GM21737 (cell line): ENCODE measurements at regions not wholly inside any gene's neighbourhood (a gene's known extent, or its start where the extent isn't known, plus 50 kb on each side); places are given as distances from the start of the nearest gene placed in this dataset.

Experiments used
- ATAC-seq: cut with Tn5 transposase; IDR thresholded peaks from one replicate; pipeline ENCODE4 v1.9.1; 2021; ENCODE audit warnings: mild to moderate bottlenecking, moderate library complexity; ENCODE audit not compliant: unreplicated experiment

GRCh38 chr6:128676456-128676855 is 156.1 kb upstream of the PTPRK start:
- ATAC-seq: no peak

DNA sequence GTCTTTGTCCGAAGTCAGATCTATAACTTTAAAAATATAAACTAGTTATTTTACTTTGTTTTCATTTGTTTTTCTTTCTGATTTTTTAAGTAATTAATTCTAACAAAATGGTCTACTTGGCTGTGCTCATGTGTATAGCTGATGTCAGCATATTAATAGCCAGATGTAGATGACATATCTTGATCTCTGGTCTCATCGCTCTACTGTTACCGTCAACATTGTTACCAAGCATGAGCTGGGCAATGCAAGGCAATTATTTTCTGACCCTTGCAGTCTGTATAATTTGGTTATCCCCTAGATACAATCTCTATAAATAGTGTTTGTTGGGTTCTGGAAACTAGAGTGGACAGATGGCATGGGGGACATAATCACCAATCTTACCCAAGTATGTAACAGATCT is 151.6 kb upstream of the PTPRK start:
- no peak for ATAC-seq

DNA sequence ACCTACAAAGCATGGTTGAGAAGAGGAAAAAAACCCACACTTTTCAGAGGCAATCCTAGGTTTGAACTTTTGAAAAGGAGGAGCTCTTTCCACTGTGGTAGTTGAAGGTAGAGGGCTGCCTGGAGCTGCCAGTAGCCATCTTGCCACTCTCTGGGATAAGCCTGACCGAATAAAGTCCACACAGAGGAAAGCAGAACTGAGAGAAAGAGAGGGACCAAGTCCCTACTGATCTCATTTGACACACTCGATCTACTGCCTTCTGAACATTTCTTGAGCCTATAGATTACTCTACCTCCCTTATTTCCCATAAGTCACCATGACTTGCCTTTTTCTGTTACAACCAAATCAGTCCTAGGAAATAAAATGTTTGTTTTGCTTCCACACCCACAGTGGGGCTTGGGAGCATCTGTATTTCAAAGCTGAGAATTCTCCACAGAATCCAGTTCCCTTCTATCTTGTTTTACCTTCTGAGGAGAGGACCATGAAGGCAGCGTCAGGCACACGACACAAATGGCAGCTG is 147.0 kb upstream of the PTPRK start:
- no peak for ATAC-seq

DNA sequence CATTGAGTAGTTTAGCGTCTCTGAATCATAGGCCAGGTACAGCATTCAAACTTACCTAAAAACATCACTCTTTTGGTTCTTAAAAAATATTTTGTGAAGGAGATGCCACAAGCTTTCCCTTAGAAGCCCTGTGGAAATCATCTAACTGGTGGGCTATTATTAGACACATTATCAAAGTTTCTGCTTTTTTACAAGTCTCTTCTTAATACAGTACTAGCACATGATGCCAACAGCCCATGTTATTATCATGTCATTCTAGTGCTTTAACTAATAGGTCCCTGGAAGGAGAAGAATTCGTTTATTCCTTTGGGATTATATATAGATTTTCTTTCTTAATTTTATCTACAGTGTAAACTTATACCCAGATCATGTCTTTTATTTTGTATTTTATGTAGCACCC is 146.0 kb upstream of the PTPRK start:
- ATAC-seq: no peak

- ATAC-seq: no peak
Observed at GRCh38 chr6:128663238-128663637, 142.8 kb upstream of the PTPRK start.

DNA sequence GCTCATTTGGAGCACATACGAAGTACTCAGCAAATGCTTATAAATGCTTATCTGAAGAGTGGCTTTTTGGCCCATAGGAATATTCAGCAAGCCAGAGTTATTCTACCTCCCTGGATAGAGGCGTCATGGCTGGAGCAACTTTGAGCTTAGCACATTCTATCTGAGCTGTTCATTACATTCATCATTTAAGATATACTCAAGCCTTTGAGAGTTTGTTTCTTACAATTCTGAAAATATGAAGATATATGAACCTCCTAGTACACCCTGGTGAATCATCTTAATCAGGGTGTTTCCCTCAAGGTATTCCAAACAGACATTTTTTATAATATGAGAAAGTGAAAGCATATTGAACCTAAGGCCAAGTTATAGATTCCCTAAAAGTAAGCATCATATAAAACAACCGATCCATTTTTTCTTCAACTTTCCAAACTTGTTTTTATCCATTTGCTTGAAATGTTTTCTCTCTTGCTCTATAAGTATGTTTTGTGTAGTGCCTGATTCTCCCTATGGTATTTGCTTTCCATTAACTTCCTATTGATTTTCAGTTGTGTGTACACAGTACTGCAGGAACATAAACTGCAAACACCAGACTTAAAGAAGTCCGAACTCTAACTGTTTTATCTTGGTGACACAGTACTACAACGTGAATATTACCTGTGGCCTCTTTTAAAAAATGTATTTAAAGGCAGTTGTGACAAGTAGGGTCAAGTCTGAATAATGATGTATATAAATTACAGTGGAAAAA is 139.7 kb upstream of the PTPRK start:
- no peak for ATAC-seq

DNA sequence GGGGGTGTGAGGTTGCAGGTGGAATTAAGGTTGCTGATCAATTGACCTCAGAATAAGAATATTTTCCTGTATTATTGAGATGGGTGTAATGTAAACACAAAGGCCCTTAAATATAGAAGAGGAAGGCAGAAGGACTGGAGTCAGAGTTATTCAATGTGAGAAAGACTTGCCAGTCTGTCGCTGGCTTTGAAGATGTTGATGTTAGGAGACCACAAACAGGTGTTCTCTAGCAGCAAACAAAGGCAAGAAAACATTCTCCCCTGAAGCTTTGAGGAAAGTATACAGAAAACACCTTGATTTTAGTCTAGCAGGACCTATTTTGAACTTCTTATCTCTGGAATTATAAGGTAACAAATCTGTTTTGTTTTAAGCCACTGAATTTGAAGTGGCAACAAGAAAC is 138.9 kb upstream of the PTPRK start:
- no peak for ATAC-seq

- ATAC-seq: no peak
Observed at GRCh38 chr6:128657181-128657580, 136.8 kb upstream of the PTPRK start.

GRCh38 chr6:128655978-128656498 is 135.6 kb upstream of the PTPRK start:
- ATAC-seq: peak; percentile 62

GRCh38 chr6:128648022-128648598 is 127.7 kb upstream of the PTPRK start:
- ATAC-seq: no peak

DNA sequence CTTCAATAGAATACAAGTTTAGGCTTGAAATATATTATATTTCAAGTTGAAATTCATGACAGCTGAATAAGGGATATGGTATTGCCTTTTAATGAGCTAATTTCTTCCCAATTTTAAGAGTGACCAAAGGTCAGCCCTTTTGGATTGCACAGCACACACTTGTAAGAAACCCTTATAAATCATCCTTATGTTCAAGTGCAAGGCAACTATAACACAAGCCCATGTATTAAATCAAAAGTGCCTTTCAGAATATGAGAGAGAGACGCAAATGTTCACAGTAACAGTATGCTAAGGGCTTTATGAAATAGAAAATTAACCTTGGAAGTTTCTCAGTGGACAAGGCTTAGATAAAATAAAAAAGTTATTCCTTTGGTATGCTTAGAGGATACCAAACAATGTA is 121.7 kb upstream of the PTPRK start:
- ATAC-seq: no peak

DNA sequence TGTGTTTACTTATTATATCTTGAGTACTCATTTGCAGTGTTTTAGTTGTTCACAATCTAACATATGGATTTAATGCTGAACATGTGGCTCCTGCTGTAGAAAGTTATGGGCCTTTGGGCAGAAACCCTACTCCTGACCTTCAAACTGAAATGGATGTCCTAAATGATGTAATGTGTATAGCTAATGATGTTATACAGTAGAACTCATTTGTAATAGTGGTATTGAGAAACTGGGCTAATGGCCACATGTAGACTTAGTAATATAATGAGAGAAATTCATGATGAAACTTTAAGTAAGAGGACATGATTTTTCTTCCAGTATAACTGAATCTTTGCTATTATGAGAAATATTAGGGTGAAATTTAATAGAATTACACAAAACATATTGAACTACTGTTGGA is 121.3 kb upstream of the PTPRK start:
- ATAC-seq: no peak

- ATAC-seq: no peak
Observed at GRCh38 chr6:128638817-128639216, 118.4 kb upstream of the PTPRK start.

DNA sequence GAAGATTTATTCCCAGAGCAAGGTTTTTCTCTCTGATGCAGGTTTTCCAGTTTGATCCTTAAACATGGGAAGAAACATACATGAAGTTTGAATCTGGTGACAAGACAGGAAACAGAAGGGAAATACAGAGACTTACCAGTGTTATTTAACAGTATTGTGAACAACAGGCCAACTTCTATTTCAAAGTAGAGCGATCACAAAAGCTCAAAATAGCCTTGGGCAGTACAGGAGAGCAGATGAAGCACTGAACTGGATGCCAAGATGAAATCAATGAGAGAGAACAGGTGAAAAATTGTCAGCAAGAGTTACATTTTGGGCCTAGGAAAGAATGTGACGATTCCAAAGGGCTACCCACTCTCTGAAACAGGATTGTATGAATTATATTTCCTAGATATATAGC is 114.8 kb upstream of the PTPRK start:
- ATAC-seq: no peak

- ATAC-seq: no peak
Observed at GRCh38 chr6:128632131-128632530, 111.7 kb upstream of the PTPRK start.

GRCh38 chr6:128631031-128631430 is 110.6 kb upstream of the PTPRK start:
- no peak for ATAC-seq

DNA sequence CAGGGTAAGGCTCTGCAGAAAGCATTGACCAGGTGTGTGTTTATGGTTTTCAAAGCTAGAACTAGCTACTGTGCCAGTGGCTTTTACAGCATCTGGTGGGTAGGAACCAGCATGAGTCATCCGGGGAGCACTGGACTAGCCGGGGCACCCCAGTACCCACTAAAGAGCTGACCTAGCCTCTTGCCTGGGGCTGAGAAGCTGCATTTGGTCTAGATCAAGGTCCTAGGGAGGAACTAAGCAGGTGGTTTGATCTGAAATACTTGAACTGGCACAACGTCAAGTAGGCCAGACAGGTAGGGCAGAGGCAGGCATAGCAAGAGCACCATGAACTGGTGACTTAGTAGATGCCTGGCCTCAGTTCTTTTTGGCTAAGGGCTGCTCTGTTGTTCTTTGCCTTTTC is 109.8 kb upstream of the PTPRK start:
- ATAC-seq: no peak

DNA sequence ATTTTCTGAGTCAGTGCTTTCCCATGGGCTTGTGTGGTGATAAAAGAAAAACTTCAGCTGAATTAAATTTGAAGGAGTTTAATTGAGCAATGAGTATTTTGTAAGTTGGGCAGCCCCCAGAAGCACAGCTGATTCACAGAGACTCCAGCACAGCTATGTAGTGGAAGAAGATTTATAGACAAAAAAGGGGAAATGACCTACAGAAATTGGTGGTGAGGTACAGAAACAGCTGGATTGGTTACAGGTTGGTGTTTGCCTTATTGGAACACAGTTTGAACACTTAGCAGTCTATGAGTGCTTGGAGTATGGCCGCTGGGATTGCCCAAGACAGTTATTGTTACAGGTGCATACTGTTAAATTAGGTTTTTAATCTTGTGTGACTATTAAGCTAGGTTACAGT is 96.9 kb upstream of the PTPRK start:
- no peak for ATAC-seq

DNA sequence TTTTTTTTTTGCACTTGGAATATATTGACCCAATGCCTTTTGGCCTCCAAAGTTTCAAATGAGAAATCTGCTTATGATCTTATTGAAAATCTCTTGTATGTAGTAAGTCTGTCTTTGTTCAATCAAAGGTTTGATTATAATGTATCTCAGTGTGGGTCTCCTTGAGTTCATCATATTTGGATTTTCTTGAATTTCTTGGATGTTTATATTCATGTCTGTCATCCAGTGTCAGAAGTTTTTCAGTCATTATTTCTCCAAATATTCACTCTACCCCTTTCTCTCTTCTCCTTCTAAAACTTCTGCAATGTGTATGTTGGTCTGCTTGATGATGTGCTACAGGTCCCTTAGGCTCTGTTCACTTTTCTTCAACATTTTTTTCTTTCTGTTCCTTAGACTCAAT is 95.9 kb upstream of the PTPRK start:
- ATAC-seq: no peak

DNA sequence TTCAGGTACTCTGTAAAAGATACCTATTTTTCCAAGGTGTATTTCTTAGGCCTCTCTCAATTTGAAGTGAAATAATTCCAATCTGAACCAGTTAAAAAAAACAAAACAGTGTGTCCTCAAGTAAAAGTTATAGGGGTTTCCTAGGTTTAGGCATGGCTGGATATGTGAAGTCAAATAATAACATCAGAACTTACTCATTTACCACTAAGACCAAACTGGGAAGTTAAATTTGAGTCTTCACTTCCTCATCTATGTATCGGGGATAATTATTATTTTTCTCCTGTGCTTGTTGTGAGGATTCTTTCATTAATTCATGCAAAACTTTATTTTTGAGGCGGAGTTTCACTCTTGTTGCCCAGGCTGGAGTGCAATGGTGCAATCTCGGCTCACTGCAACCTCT is 86.2 kb upstream of the PTPRK start:
- ATAC-seq: no peak

DNA sequence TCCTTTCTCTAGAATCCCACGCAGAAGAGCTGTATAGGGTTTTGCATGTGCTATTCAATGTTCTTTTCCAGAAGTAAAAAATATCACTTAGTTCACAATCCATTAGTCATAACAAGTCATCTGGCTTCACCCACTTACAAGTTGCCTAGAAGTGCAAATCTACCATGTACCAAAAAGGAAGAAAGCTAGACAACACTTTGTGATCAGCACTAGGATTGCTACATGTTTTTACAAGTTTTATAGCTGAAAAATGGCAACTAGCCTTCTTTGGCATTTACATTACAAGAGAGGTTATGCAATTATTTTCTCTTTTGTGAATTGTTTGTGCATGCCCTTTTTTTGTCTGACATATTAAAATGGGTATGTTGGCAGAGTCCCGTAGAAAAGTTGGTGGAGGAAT is 85.6 kb upstream of the PTPRK start:
- no peak for ATAC-seq

DNA sequence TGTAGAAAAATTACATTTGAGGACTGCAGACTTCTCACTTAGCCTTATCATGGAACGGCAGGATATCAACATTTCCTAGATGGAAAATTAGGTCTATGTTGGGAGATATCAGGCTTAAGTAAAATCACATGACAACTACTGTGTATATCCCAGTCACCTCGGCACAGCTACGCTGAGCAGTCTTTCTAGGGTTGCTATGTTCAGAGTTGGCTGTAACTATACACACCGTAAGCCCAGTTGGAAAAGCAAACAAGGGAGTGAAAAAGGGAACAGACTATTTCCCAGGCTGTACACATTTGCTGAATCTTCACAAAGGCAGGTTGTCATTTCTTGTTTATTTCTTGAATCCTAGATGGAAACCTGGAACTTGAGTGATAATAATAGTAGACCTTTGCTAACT is 80.7 kb upstream of the PTPRK start:
- no peak for ATAC-seq
